SK-N-SH (cell line): ENCODE measurements at regions not wholly inside any gene's neighbourhood (a gene's known extent, or its start where the extent isn't known, plus 50 kb on each side); places are given as distances from the start of the nearest gene placed in this dataset.

Experiments
- CTCF ChIA-PET: fragments of 300-600, 350-600 bp; formaldehyde crosslinking; extraction: SDS; loops from one replicate; lab custom pipeline; 2021; lab: Yijun Ruan, JAX
- POLR2A ChIA-PET: fragments of 350-600 bp; sonication (Branson Sonifier 250); formaldehyde crosslinking; extraction: SDS; loops from one replicate; lab custom pipeline; 2020; ENCODE audit warnings: antibody characterized with exemption, inconsistent platforms; lab: Yijun Ruan, JAX
- DNase-seq: peaks from one replicate; pipeline ENCODE4 v3.0.0; 2012
- H2AFZ ChIP-seq: fragments of 200-600 bp; sonication (generic); 2 replicates; pipeline ENCODE4 v1.8.1; 2016; ENCODE audit warnings: antibody characterized with exemption, mild to moderate bottlenecking, low read depth
- H3F3A ChIP-seq: fragments of 200-600 bp; sonication (generic); replicated peaks from 2 replicates; pipeline ENCODE3; 2016; ENCODE audit warnings: antibody characterized with exemption, mild to moderate bottlenecking; ENCODE audit not compliant: insufficient read depth
- H3K27ac ChIP-seq, 2 experiments: fragments of 200-500 bp in 1 of 2; fragments of 200-600 bp in 1 of 2; sonication (Bioruptor generic) in 1 of 2; sonication (generic), shearing (Covaris generic) in 1 of 2; 2 replicates each; pipeline versions ENCODE4 v1.5.1 to v1.6.1; 2014 to 2016; ENCODE audit warnings: low read depth in 2 of 2, inconsistent platforms in 1 of 2, low read length in 1 of 2, mild to moderate bottlenecking in 1 of 2, mixed read lengths in 1 of 2
- H3K27me3 ChIP-seq: fragments of 200-600 bp; sonication (generic), shearing (Covaris generic); 2 replicates; pipeline ENCODE4 v1.6.1; 2016; ENCODE audit warnings: mixed run types; ENCODE audit not compliant: insufficient read depth
- H3K36me3 ChIP-seq, 2 experiments: fragments of 200-500 bp in 1 of 2; fragments of 200-600 bp in 1 of 2; sonication (Bioruptor generic) in 1 of 2; sonication (generic) in 1 of 2; replicated peaks in 1 of 2; 2 replicates each; pipeline versions ENCODE3 to v1.5.1; 2014 to 2016; ENCODE audit warnings: low read length in 1 of 2, mild to moderate bottlenecking in 1 of 2; ENCODE audit not compliant: insufficient read depth in 2 of 2, control insufficient read depth in 1 of 2
- H3K4me1 ChIP-seq, 2 experiments: fragments of 200-500 bp in 1 of 2; fragments of 200-600 bp in 1 of 2; sonication (Bioruptor generic) in 1 of 2; sonication (generic), shearing (Covaris generic) in 1 of 2; 2 replicates each; pipeline versions ENCODE4 v1.5.1 to v1.6.1; 2014 to 2016; ENCODE audit warnings: low read depth in 1 of 2, low read length in 1 of 2, mixed run types in 1 of 2; ENCODE audit not compliant: insufficient read depth in 2 of 2, control insufficient read depth in 1 of 2
- H3K4me2 ChIP-seq: fragments of 200-600 bp; sonication (generic), shearing (Covaris generic); 2 replicates; pipeline ENCODE4 v1.6.1; 2017; ENCODE audit warnings: mixed run types
- H3K4me3 ChIP-seq, 2 experiments: fragments of 200-500 bp in 1 of 2; fragments of 200-600 bp in 1 of 2; sonication (Bioruptor generic) in 1 of 2; sonication (generic), shearing (Covaris generic) in 1 of 2; 2 replicates each; pipeline versions ENCODE4 v1.5.1 to v1.8.1; 2014 to 2016; ENCODE audit warnings: low read depth in 2 of 2, inconsistent platforms in 1 of 2, low read length in 1 of 2, mild to moderate bottlenecking in 1 of 2, mixed read lengths in 1 of 2, moderate library complexity in 1 of 2
- H3K79me2 ChIP-seq: fragments of 200-600 bp; sonication (generic); 2 replicates; pipeline ENCODE4 v1.8.1; 2017; ENCODE audit warnings: mild to moderate bottlenecking; ENCODE audit not compliant: insufficient read depth
- H3K9ac ChIP-seq: fragments of 200-600 bp; sonication (generic); 2 replicates; pipeline ENCODE4 v1.6.1; 2017; ENCODE audit warnings: mixed run types
- H3K9me2 ChIP-seq: fragments of 200-600 bp; sonication (generic); 2 replicates; pipeline ENCODE4 v1.6.1; 2017; ENCODE audit warnings: mixed run types
- H3K9me3 ChIP-seq: fragments of 200-600 bp; sonication (generic); 2 replicates; pipeline ENCODE4 v1.6.1; 2017; ENCODE audit warnings: mixed run types, mild to moderate bottlenecking, moderate library complexity
- H4K20me1 ChIP-seq: fragments of 200-600 bp; sonication (generic); 2 replicates; pipeline ENCODE4 v1.6.1; 2017; ENCODE audit warnings: mild to moderate bottlenecking, mixed run types; ENCODE audit not compliant: insufficient read depth
- ELF1 ChIP-seq: IDR thresholded peaks from 2 replicates; pipeline ENCODE4 v1.4.0; 2012
- FOXJ3 ChIP-seq: sonication (generic); formaldehyde crosslinking; IDR thresholded peaks from 2 replicates; pipeline ENCODE4 v1.5.1; 2020; ENCODE audit warnings: mild to moderate bottlenecking, missing genetic modification reagents
- FOXM1 ChIP-seq: IDR thresholded peaks from 2 replicates; pipeline ENCODE4 v1.4.0; 2012; ENCODE audit warnings: low read depth, mild to moderate bottlenecking
- GABPA ChIP-seq: IDR thresholded peaks from 2 replicates; pipeline ENCODE4 v1.4.0; 2012; ENCODE audit warnings: low read depth, mild to moderate bottlenecking
- GATA2 ChIP-seq: sonication (generic); formaldehyde crosslinking; IDR thresholded peaks from 2 replicates; pipeline ENCODE4 v1.5.0; 2020; ENCODE audit warnings: mild to moderate bottlenecking, missing genetic modification reagents
- JUND ChIP-seq: IDR thresholded peaks from 2 replicates; pipeline ENCODE4 v1.4.0; 2012
- NFIC ChIP-seq: IDR thresholded peaks from 2 replicates; pipeline ENCODE4 v1.4.0; 2012; ENCODE audit warnings: borderline replicate concordance
- POLR2AphosphoS5 ChIP-seq: IDR thresholded peaks from 2 replicates; pipeline ENCODE4 v1.6.1; 2012; ENCODE audit warnings: low read depth, low read length
- RCOR1 ChIP-seq: fragments of 150-350 bp; IDR thresholded peaks from 2 replicates; pipeline ENCODE4 v1.6.1; 2017; ENCODE audit warnings: antibody characterized with exemption, low read length
- RFX5 ChIP-seq: IDR thresholded peaks from 2 replicates; pipeline ENCODE4 v1.6.1; 2012; ENCODE audit warnings: mild to moderate bottlenecking, improper control_type of control experiment, low read length
- RXRA ChIP-seq: IDR thresholded peaks from 2 replicates; pipeline ENCODE4 v1.4.0; 2012; ENCODE audit warnings: low read depth, mild to moderate bottlenecking, borderline replicate concordance
- SMC3 ChIP-seq: IDR thresholded peaks from 2 replicates; pipeline ENCODE4 v1.6.1; 2012; ENCODE audit warnings: low read depth, low read length, improper control_type of control experiment
- TCF12 ChIP-seq: IDR thresholded peaks from 2 replicates; pipeline ENCODE4 v1.4.0; 2012
- TEAD4 ChIP-seq: IDR thresholded peaks from 2 replicates; pipeline ENCODE4 v1.4.0; 2012; ENCODE audit warnings: mild to moderate bottlenecking, borderline replicate concordance; ENCODE audit not compliant: insufficient read depth
- YY1 ChIP-seq: IDR thresholded peaks from 2 replicates; pipeline ENCODE4 v1.4.0; 2012; ENCODE audit warnings: low read depth, mild to moderate bottlenecking
- WGBS: methylation state at CpG from one replicate; pipeline ENCODE4 v1.1.6; 2017; ENCODE audit warnings: low lambda C conversion rate; 5-methylcytosine and 5-hydroxymethylcytosine counted together
- TF ChIP-seq, protein P1 (sequence below): IDR thresholded peaks from 2 replicates; pipeline ENCODE4 v1.6.1; 2012; ENCODE audit warnings: mild to moderate bottlenecking, low read depth, low read length, moderate library complexity
- TF ChIP-seq, protein P2 (sequence below): fragments of 150-350 bp; IDR thresholded peaks from 2 replicates; pipeline ENCODE4 v1.6.1; 2016; ENCODE audit warnings: mild to moderate bottlenecking, low read depth, low read length
- TF ChIP-seq, protein P3 (sequence below): IDR thresholded peaks from 2 replicates; pipeline ENCODE4; 2012

DNA sequence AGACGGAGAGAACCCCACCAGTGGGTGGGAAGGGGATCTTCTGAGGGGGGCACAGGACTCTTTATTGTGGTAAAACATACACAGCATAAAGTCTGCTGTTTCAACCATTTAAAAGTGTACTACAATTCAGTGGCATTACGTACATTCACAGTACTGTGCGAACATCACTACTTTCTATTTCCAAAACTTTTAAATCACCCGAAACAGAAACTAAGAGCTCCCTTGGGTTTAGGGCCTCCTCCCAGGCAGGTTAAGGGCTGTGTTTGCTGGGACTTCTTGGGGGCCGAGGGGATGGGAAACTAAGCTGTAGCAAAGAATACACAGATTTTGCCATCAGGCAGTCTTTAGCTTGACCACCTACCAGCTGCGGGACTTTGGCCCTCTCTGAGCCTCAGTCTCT, 242.0 kb downstream of the HAUS1 start (continued):
- TF ChIP-seq NFIC, result no peak
- TF ChIP-seq, all 33 proteins: peak for 0

DNA sequence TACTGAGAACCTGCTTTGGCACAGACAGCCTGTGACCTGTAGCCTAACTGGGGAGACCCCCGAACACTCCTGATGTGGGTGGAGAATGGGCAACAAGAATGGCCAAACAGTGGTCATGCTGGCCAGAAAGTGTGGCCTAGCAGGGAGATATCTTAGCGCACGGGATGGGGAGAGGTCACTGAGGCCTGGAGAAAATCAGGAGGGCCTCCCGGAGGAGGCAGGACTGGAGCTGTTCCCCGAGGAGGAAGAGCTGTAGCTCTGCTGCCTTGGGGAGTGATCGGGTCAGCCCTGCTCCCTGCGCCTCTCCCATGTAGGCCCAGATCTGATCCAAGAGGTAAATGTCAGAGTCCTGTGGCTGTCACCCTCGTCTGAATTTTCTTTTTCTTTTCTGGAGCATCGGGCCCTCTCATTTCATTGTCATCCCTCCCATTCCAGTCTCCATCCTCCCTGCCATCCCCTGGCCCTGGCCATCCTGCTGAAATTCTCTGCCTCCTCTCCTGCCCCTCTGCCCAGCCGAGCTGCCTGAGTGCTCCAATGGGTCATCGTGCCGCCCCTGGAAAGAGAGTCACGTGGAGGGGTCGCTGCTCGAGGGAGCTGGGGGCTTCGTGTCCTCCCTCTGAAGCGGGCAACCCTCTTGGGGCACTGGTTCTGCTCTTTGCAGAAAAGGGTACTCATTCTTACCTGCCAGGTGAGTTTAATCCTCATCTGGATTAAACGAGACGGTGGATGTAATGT, 242.9 kb downstream of the HAUS1 start:
- H3K36me3 ChIP-seq, result no peaks in the 10 kb centered on the region
- peaks cover 0 to 42% of the 10 kb centered on the region in 2 experiments; a peak in 2 of 4 replicates for H3K4me1 ChIP-seq
- no peaks in the 10 kb centered on the region for H3K9me2 ChIP-seq
- ChIA-PET POLR2A (no interaction called here), CTCF (interaction anchor here (2.3 kb wide), 1 partner anchor 10 kb away, joined by 8 read pairs; no protein-coding TSS in a partner anchor)
- H3K9me3 ChIP-seq, result no peaks in the 10 kb centered on the region
- no peak overlapping the region for H3K4me3 ChIP-seq
- H3K9ac ChIP-seq, result no peak overlapping the region
- H3K4me2 ChIP-seq, result no peak overlapping the region
- no peak for TF ChIP-seq YY1
- no peak for TF ChIP-seq TEAD4
- TF ChIP-seq FOXJ3 (CRISPR knock-in tag), result no peak
- TF ChIP-seq, protein P1, sequence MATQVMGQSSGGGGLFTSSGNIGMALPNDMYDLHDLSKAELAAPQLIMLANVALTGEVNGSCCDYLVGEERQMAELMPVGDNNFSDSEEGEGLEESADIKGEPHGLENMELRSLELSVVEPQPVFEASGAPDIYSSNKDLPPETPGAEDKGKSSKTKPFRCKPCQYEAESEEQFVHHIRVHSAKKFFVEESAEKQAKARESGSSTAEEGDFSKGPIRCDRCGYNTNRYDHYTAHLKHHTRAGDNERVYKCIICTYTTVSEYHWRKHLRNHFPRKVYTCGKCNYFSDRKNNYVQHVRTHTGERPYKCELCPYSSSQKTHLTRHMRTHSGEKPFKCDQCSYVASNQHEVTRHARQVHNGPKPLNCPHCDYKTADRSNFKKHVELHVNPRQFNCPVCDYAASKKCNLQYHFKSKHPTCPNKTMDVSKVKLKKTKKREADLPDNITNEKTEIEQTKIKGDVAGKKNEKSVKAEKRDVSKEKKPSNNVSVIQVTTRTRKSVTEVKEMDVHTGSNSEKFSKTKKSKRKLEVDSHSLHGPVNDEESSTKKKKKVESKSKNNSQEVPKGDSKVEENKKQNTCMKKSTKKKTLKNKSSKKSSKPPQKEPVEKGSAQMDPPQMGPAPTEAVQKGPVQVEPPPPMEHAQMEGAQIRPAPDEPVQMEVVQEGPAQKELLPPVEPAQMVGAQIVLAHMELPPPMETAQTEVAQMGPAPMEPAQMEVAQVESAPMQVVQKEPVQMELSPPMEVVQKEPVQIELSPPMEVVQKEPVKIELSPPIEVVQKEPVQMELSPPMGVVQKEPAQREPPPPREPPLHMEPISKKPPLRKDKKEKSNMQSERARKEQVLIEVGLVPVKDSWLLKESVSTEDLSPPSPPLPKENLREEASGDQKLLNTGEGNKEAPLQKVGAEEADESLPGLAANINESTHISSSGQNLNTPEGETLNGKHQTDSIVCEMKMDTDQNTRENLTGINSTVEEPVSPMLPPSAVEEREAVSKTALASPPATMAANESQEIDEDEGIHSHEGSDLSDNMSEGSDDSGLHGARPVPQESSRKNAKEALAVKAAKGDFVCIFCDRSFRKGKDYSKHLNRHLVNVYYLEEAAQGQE, result no peak
- no peak for TF ChIP-seq SMC3
- TF ChIP-seq, protein P2, sequence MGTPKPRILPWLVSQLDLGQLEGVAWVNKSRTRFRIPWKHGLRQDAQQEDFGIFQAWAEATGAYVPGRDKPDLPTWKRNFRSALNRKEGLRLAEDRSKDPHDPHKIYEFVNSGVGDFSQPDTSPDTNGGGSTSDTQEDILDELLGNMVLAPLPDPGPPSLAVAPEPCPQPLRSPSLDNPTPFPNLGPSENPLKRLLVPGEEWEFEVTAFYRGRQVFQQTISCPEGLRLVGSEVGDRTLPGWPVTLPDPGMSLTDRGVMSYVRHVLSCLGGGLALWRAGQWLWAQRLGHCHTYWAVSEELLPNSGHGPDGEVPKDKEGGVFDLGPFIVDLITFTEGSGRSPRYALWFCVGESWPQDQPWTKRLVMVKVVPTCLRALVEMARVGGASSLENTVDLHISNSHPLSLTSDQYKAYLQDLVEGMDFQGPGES, result no peak
- TF ChIP-seq ELF1, result no peak
- no peak for TF ChIP-seq RCOR1
- no peak for TF ChIP-seq NFIC
- no peak for TF ChIP-seq TCF12
- TF ChIP-seq RXRA, result no peak
- TF ChIP-seq, protein P3, sequence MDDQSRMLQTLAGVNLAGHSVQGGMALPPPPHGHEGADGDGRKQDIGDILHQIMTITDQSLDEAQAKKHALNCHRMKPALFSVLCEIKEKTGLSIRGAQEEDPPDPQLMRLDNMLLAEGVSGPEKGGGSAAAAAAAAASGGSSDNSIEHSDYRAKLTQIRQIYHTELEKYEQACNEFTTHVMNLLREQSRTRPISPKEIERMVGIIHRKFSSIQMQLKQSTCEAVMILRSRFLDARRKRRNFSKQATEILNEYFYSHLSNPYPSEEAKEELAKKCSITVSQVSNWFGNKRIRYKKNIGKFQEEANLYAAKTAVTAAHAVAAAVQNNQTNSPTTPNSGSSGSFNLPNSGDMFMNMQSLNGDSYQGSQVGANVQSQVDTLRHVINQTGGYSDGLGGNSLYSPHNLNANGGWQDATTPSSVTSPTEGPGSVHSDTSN, result no peak
- TF ChIP-seq FOXM1, result no peak
- TF ChIP-seq GABPA, result no peak
- no peak for TF ChIP-seq POLR2AphosphoS5
- TF ChIP-seq GATA2 (CRISPR knock-in tag), result no peak
- no peak for TF ChIP-seq RFX5
- no peak for TF ChIP-seq JUND
- WGBS, result 83% methylated on average over 17 of the region's 19 CpGs
- no peaks in the 10 kb centered on the region for H3F3A ChIP-seq
- H2AFZ ChIP-seq, result no peak overlapping the region
- no peaks in the 10 kb centered on the region for H3K27me3 ChIP-seq
- no peak for DNase-seq
- no peaks in the 10 kb centered on the region for H3K79me2 ChIP-seq
- H4K20me1 ChIP-seq, result no peaks in the 10 kb centered on the region
- no peak overlapping the region for H3K27ac ChIP-seq
